ENCODE measurements at regions not wholly inside any gene's neighbourhood (a gene's known extent, or its start where the extent isn't known, plus 50 kb on each side); places are given as distances from the start of the nearest gene placed in this dataset.

- TF ChIP-seq POLR2AphosphoS5 (IDR thresholded peaks at IDR 0.05; ENCODE audit: insufficient read depth, low read depth, low read length) = no peak
- no peak for TF ChIP-seq EZH2 (IDR thresholded peaks at IDR 0.05; ENCODE audit: borderline replicate concordance, low read depth, low read length, severe bottlenecking)
- no peak for TF ChIP-seq CTCF (IDR thresholded peaks at IDR 0.05; ENCODE audit: extremely low read depth in 1 of 2, insufficient read depth in 1 of 2, low read depth in 1 of 2, low read length in 2 of 2)
- no peak for TF ChIP-seq POLR2A (IDR thresholded peaks at IDR 0.05; ENCODE audit: low read depth, low read length)
- TF ChIP-seq MAX (IDR thresholded peaks at IDR 0.05; ENCODE audit: insufficient read depth, insufficient read length) = no peak
- no peak for TF ChIP-seq FOS (IDR thresholded peaks at IDR 0.05; ENCODE audit: borderline replicate concordance, insufficient read depth, low read length)
- no peak for TF ChIP-seq GATA2 (IDR thresholded peaks at IDR 0.05; ENCODE audit: insufficient read depth, insufficient read length, low read depth, low read length)
- TF ChIP-seq MYC (IDR thresholded peaks at IDR 0.05; ENCODE audit: low read depth, low read length) = no peak
- no peak for TF ChIP-seq JUN (IDR thresholded peaks at IDR 0.05; ENCODE audit: borderline replicate concordance, insufficient read depth, insufficient read length, low read depth)
These were observed 421.3 kb downstream of the CETN3 start for GRCh38 chr5:89988129-89988810.

Data from endothelial cell of umbilical vein (primary cell).